H1 (cell line): ENCODE measurements at regions not wholly inside any gene's neighbourhood (a gene's known extent, or its start where the extent isn't known, plus 50 kb on each side); places are given as distances from the start of the nearest gene placed in this dataset.

Experiments used
- CTCF ChIA-PET: fragments of 300-600 bp; sonication (Branson Sonifier 250); formaldehyde crosslinking; loops from one replicate; lab custom pipeline; 2021; ENCODE audit not compliant: partially characterized antibody; lab: Charles Lee
- POLR2A ChIA-PET: fragments of 300-600 bp; sonication (Branson Sonifier 250); formaldehyde crosslinking; loops from one replicate; lab custom pipeline; 2021; ENCODE audit warnings: inconsistent platforms; ENCODE audit not compliant: partially characterized antibody; lab: Charles Lee
- DNase-seq, 2 experiments: peaks; one replicate each; pipeline versions ENCODE4 v3.0.0 to v3.0.0-alpha.2; 2010 to 2022; ENCODE audit warnings: low spot score in 2 of 2, low read depth in 1 of 2, mixed read lengths in 1 of 2
- FAIRE-seq: peaks from 2 replicates; lab custom pipeline; 2011; peaks lifted over from hg19 to GRCh38; lab: Jason Lieb, UNC
- H2AFZ ChIP-seq: 2 replicates; pipeline ENCODE4 v1.8.1; 2012; ENCODE audit warnings: low read length, inconsistent platforms
- H2AK5ac ChIP-seq: 2 replicates; pipeline ENCODE4 v1.6.1; 2013; ENCODE audit warnings: low read depth, low read length
- H2BK120ac ChIP-seq: replicated peaks from 2 replicates; pipeline ENCODE3; 2013; ENCODE audit warnings: low read depth, low read length, inconsistent platforms
- H2BK12ac ChIP-seq: 2 replicates; pipeline ENCODE4 v1.6.1; 2013; ENCODE audit warnings: low read depth, low read length
- H2BK15ac ChIP-seq: 2 replicates; pipeline ENCODE4 v1.6.1; 2013; ENCODE audit warnings: low read length
- H2BK20ac ChIP-seq: 2 replicates; pipeline ENCODE4 v1.6.1; 2013; ENCODE audit warnings: low read length
- H2BK5ac ChIP-seq: 2 replicates; pipeline ENCODE4 v1.6.1; 2013; ENCODE audit warnings: low read depth, low read length
- H3K14ac ChIP-seq: 2 replicates; pipeline ENCODE4 v1.6.1; 2013; ENCODE audit warnings: inconsistent platforms; ENCODE audit not compliant: insufficient read length
- H3K18ac ChIP-seq: 2 replicates; pipeline ENCODE4 v1.6.1; 2013; ENCODE audit warnings: low read length; ENCODE audit errors: extremely low read depth
- H3K23ac ChIP-seq: 2 replicates; pipeline ENCODE4 v1.6.1; 2013; ENCODE audit warnings: inconsistent platforms; ENCODE audit not compliant: insufficient read length
- H3K23me2 ChIP-seq: 2 replicates; pipeline ENCODE4 v1.6.1; 2013; ENCODE audit warnings: low read depth, low read length
- H3K27ac ChIP-seq: 2 replicates; pipeline ENCODE4 v1.6.1; 2011; ENCODE audit warnings: low read depth, low read length, inconsistent platforms
- H3K27me3 ChIP-seq, 4 experiments: replicated peaks in 1 of 4; 1 replicate in 1 of 4; 2 replicates in 3 of 4; pipeline versions ENCODE4 v1.6.1 to v1.8.1; 2011 to 2013; ENCODE audit warnings: low read length in 3 of 4, mild to moderate bottlenecking in 3 of 4, inconsistent platforms in 2 of 4, mixed read lengths in 2 of 4, moderate library complexity in 1 of 4; ENCODE audit not compliant: control insufficient read depth in 3 of 4, insufficient read depth in 3 of 4; ENCODE audit errors: extremely low read depth in 1 of 4
- H3K36me3 ChIP-seq, 4 experiments: 2 replicates each; pipeline versions ENCODE4 v1.6.1 to v1.8.1; 2011 to 2013; ENCODE audit warnings: mild to moderate bottlenecking in 4 of 4, low read length in 3 of 4, moderate library complexity in 2 of 4, control low read depth in 1 of 4, inconsistent platforms in 1 of 4; ENCODE audit not compliant: insufficient read depth in 4 of 4, control insufficient read depth in 2 of 4
- H3K4ac ChIP-seq: replicated peaks from 2 replicates; pipeline ENCODE3; 2013; ENCODE audit warnings: low read length, low read depth, mixed read lengths, inconsistent platforms; ENCODE audit not compliant: insufficient read length
- H3K4me1 ChIP-seq, 4 experiments: replicated peaks in 1 of 4; 1 replicate in 1 of 4; 2 replicates in 3 of 4; pipeline versions ENCODE4 v1.6.1 to v1.8.1; 2011 to 2013; ENCODE audit warnings: low read length in 3 of 4, inconsistent platforms in 2 of 4, mixed read lengths in 1 of 4; ENCODE audit not compliant: insufficient read depth in 4 of 4, control insufficient read depth in 3 of 4
- H3K4me2 ChIP-seq, 2 experiments: 2 replicates each; pipeline versions ENCODE4 v1.6.1 to v1.8.1; 2011 to 2013; ENCODE audit warnings: low read depth in 2 of 2, low read length in 2 of 2, control low read depth in 1 of 2, inconsistent platforms in 1 of 2, mild to moderate bottlenecking in 1 of 2; ENCODE audit not compliant: insufficient read depth in 1 of 2
- H3K4me3 ChIP-seq, 4 experiments: fragments of 200-600, 300-600 bp in 1 of 4; sonication (generic), shearing (Covaris generic), sonication (Bioruptor Twin) in 1 of 4; 2 replicates each; pipeline versions ENCODE4 v1.5.1 to v1.8.1; 2011 to 2016; ENCODE audit warnings: low read length in 4 of 4, low read depth in 3 of 4, control low read depth in 2 of 4, inconsistent platforms in 2 of 4, mild to moderate bottlenecking in 2 of 4, mixed read lengths in 1 of 4, moderate library complexity in 1 of 4; ENCODE audit not compliant: insufficient read depth in 2 of 4; ENCODE audit errors: extremely low read depth in 1 of 4
- H3K56ac ChIP-seq: replicated peaks from 2 replicates; pipeline ENCODE3; 2013; ENCODE audit warnings: low read depth, mild to moderate bottlenecking, mixed read lengths, low read length, inconsistent platforms; ENCODE audit not compliant: insufficient read length
- H3K79me1 ChIP-seq: 2 replicates; pipeline ENCODE4 v1.6.1; 2013; ENCODE audit warnings: low read depth, low read length, control low read depth
- H3K79me2 ChIP-seq, 2 experiments: 2 replicates each; pipeline versions ENCODE4 v1.6.1 to v1.8.1; 2012 to 2013; ENCODE audit warnings: low read length in 2 of 2, mild to moderate bottlenecking in 2 of 2, inconsistent platforms in 1 of 2; ENCODE audit not compliant: insufficient read depth in 2 of 2, control insufficient read depth in 1 of 2
- H3K9ac ChIP-seq, 4 experiments: replicated peaks in 1 of 4; 1 replicate in 1 of 4; 2 replicates in 3 of 4; pipeline versions ENCODE4 v1.6.1 to v1.8.1; 2011 to 2013; ENCODE audit warnings: low read depth in 3 of 4, low read length in 3 of 4, control low read depth in 2 of 4, mild to moderate bottlenecking in 2 of 4, moderate library complexity in 2 of 4, inconsistent platforms in 1 of 4; ENCODE audit errors: extremely low read depth in 1 of 4
- H3K9me3 ChIP-seq, 2 experiments: 2 replicates each; pipeline versions ENCODE4 v1.6.1 to v1.8.1; 2012 to 2013; ENCODE audit warnings: mild to moderate bottlenecking in 2 of 2, moderate library complexity in 2 of 2, control low read depth in 1 of 2, inconsistent platforms in 1 of 2, low read depth in 1 of 2, low read length in 1 of 2, mixed read lengths in 1 of 2; ENCODE audit not compliant: insufficient read depth in 2 of 2
- H4K20me1 ChIP-seq, 2 experiments: replicated peaks in 1 of 2; 2 replicates each; pipeline versions ENCODE3 to v1.8.1; 2011 to 2013; ENCODE audit warnings: inconsistent platforms in 2 of 2, low read length in 2 of 2, mild to moderate bottlenecking in 1 of 2; ENCODE audit not compliant: insufficient read depth in 2 of 2, control insufficient read depth in 1 of 2
- H4K5ac ChIP-seq: 2 replicates; pipeline ENCODE4 v1.6.1; 2013; ENCODE audit warnings: low read length, low read depth, mixed read lengths, inconsistent platforms; ENCODE audit not compliant: insufficient read length
- H4K8ac ChIP-seq: 2 replicates; pipeline ENCODE4 v1.8.0; 2013; ENCODE audit warnings: mild to moderate bottlenecking, moderate library complexity, low read length, inconsistent platforms; ENCODE audit not compliant: insufficient read depth; ENCODE audit errors: extremely low read depth
- H4K91ac ChIP-seq: replicated peaks from 2 replicates; pipeline ENCODE3; 2013; ENCODE audit warnings: low read length, mixed read lengths, inconsistent platforms; ENCODE audit not compliant: insufficient read length
- ATF2 ChIP-seq: IDR thresholded peaks from 2 replicates; pipeline ENCODE4 v1.6.1; 2012; ENCODE audit warnings: low read length, inconsistent platforms
- CBX8 ChIP-seq: fragments of 300-800, 300-1000 bp; sonication (generic); IDR thresholded peaks from 2 replicates; pipeline ENCODE4 v1.7.1; 2016; ENCODE audit warnings: low read depth, low read length, borderline replicate concordance
- CEBPB ChIP-seq: IDR thresholded peaks from 2 replicates; pipeline ENCODE4 v1.6.1; 2012; ENCODE audit warnings: low read depth, low read length
- CTBP2 ChIP-seq: IDR thresholded peaks from 2 replicates; pipeline ENCODE4 v1.7.0; 2011; ENCODE audit warnings: borderline replicate concordance, mild to moderate bottlenecking, moderate library complexity, mixed read lengths, low read length; ENCODE audit not compliant: insufficient read depth, insufficient read length
- EGR1 ChIP-seq: IDR thresholded peaks from 2 replicates; pipeline ENCODE4 v1.6.1; 2011; ENCODE audit warnings: low read depth, low read length, borderline replicate concordance
- FOSL1 ChIP-seq: IDR thresholded peaks from 2 replicates; pipeline ENCODE4 v1.6.1; 2011; ENCODE audit warnings: mild to moderate bottlenecking, low read depth, low read length, moderate library complexity; ENCODE audit not compliant: insufficient read depth
- JUN ChIP-seq: IDR thresholded peaks from 2 replicates; pipeline ENCODE4 v1.6.1; 2011; ENCODE audit warnings: low read depth, mild to moderate bottlenecking, improper control_type of control experiment, low read length
- NRF1 ChIP-seq: IDR thresholded peaks from 2 replicates; pipeline ENCODE4 v1.6.1; 2011; ENCODE audit warnings: mild to moderate bottlenecking, low read depth, low read length, improper control_type of control experiment
- POLR2A ChIP-seq, 2 experiments: IDR thresholded peaks; 1 replicate in 1 of 2; 2 replicates in 1 of 2; pipeline ENCODE4 v1.6.1; 2011; ENCODE audit warnings: low read depth in 2 of 2, low read length in 2 of 2, mild to moderate bottlenecking in 2 of 2; ENCODE audit errors: control extremely low read depth in 1 of 2
- TEAD4 ChIP-seq: IDR thresholded peaks from 2 replicates; pipeline ENCODE4 v1.6.1; 2012; ENCODE audit warnings: low read depth, low read length, inconsistent platforms, mixed read lengths
- ZNF274 ChIP-seq: IDR thresholded peaks from 2 replicates; pipeline ENCODE4 v1.7.0; 2012; ENCODE audit warnings: low read length, borderline replicate concordance; ENCODE audit errors: extremely low read depth
- WGBS, 2 experiments: shearing (Covaris generic) in 1 of 2; methylation state at CpG; one replicate each; pipeline versions ENCODE4 v1.1.6 to v1.1.7; 2013 to 2015; ENCODE audit warnings: low lambda C conversion rate in 2 of 2, mixed read lengths in 2 of 2, inconsistent platforms in 1 of 2, low coverage in 1 of 2, missing lambda C conversion rate in 1 of 2; ENCODE audit not compliant: insufficient replicate concordance in 2 of 2, insufficient coverage in 1 of 2, insufficient read length in 1 of 2; ENCODE audit errors: extremely low coverage in 1 of 2, missing lambda C conversion rate in 1 of 2; 5-methylcytosine and 5-hydroxymethylcytosine counted together

DNA sequence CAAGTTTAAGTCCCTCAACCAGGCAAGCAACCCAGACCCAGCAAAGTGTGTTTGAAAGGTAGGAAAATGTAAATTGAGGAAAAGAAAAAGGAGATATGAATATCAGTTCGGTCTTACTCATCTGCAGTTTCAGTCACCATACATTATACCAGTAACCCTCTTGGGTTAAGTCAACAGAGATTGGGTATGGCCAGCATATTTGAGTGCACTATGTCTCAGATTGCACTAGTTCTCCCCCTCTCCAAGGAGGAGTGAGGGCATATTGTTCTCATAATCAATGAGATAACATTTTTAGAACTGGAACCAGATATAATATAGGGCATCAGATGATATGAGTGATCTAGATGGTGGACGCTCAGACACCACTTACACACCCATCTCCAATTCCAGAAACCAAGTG, 141.5 kb downstream of the COPS8 start:
- Histone ChIP-seq H2BK15ac (no peak overlapping the region), H3K9ac (no peak overlapping the region), H4K20me1 (no peaks in the 10 kb centered on the region), H3K4me3 (no peak overlapping the region), H3K27ac (no peak overlapping the region), H3K4ac (no peak overlapping the region), H2BK5ac (no peak overlapping the region), H2AK5ac (no peak overlapping the region), H2BK120ac (no peak overlapping the region), H3K27me3 (no peaks in the 10 kb centered on the region; a peak in 1 of 7 replicates), H2BK12ac (no peak overlapping the region), H3K4me1 (no peaks in the 10 kb centered on the region; a peak in 1 of 7 replicates), H4K91ac (no peak overlapping the region), H3K4me2 (no peak overlapping the region), H3K79me2 (no peaks in the 10 kb centered on the region), H2BK20ac (no peak overlapping the region), H3K9me3 (peaks cover 0 to 2% of the 10 kb centered on the region in 2 experiments; a peak in 1 of 4 replicates), H3K36me3 (no peaks in the 10 kb centered on the region; a peak in 2 of 8 replicates), H3K14ac (no peak overlapping the region), H3K79me1 (no peaks in the 10 kb centered on the region), H3K23ac (no peak overlapping the region), H4K8ac (no peak overlapping the region), H3K56ac (no peak overlapping the region), H4K5ac (no peak overlapping the region), H3K23me2 (no peaks in the 10 kb centered on the region), H3K18ac (no peak overlapping the region), H2AFZ (no peak overlapping the region)
- no peak for DNase-seq
- CTCF ChIA-PET = interaction anchor here (0.8 to 1.3 kb wide), 2 partner anchors 10 to 194 kb away, joined by 3 to 4 read pairs; no protein-coding TSS in a partner anchor
- FAIRE-seq = no peak
- TF ChIP-seq CTBP2 = no peak
- TF ChIP-seq CEBPB = no peak
- TF ChIP-seq JUN = no peak
- TF ChIP-seq TEAD4 = no peak
- TF ChIP-seq POLR2A (IDR thresholded peaks at IDR 0.05; ENCODE audit: control extremely low read depth in 1 of 2, low read depth in 2 of 2, low read length in 2 of 2) = no peak
- no peak for TF ChIP-seq FOSL1
- TF ChIP-seq EGR1 = no peak
- no peak for TF ChIP-seq NRF1
- TF ChIP-seq CBX8 = no peak
- TF ChIP-seq ATF2 = no peak
- no peak for TF ChIP-seq ZNF274
- POLR2A ChIA-PET = no interaction called here
- 89% methylated on average over 2 of the region's 2 CpGs; no CpG with 5 or more reads in 1 of the 2 experiments for WGBS, 2 experiments
